ENCODE measurements at regions not wholly inside any gene's neighbourhood (a gene's known extent, or its start where the extent isn't known, plus 50 kb on each side); places are given as distances from the start of the nearest gene placed in this dataset.

- TF ChIP-seq, protein P1, sequence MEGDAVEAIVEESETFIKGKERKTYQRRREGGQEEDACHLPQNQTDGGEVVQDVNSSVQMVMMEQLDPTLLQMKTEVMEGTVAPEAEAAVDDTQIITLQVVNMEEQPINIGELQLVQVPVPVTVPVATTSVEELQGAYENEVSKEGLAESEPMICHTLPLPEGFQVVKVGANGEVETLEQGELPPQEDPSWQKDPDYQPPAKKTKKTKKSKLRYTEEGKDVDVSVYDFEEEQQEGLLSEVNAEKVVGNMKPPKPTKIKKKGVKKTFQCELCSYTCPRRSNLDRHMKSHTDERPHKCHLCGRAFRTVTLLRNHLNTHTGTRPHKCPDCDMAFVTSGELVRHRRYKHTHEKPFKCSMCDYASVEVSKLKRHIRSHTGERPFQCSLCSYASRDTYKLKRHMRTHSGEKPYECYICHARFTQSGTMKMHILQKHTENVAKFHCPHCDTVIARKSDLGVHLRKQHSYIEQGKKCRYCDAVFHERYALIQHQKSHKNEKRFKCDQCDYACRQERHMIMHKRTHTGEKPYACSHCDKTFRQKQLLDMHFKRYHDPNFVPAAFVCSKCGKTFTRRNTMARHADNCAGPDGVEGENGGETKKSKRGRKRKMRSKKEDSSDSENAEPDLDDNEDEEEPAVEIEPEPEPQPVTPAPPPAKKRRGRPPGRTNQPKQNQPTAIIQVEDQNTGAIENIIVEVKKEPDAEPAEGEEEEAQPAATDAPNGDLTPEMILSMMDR (IDR thresholded peaks at IDR 0.05 in 8 of 11, conservative IDR thresholded peaks at IDR 0.05 in 3 of 11): no peak
- TF ChIP-seq POLR2A (IDR thresholded peaks at IDR 0.05) (no peak), POLR2AphosphoS5 (IDR thresholded peaks at IDR 0.05) (no peak)
These were observed 809.2 kb downstream of the USP25 start for GRCh38 chr21:16538936-16539440.

All from spleen (tissue), 7 donors.